HG02610 (cell line): ENCODE measurements at regions not wholly inside any gene's neighbourhood (a gene's known extent, or its start where the extent isn't known, plus 50 kb on each side); places are given as distances from the start of the nearest gene placed in this dataset.

ENCODE experiments used
- ATAC-seq: cut with Tn5 transposase; IDR thresholded peaks from one replicate; pipeline ENCODE4 v1.9.1; 2021; ENCODE audit warnings: mild to moderate bottlenecking, moderate library complexity; ENCODE audit not compliant: unreplicated experiment

DNA sequence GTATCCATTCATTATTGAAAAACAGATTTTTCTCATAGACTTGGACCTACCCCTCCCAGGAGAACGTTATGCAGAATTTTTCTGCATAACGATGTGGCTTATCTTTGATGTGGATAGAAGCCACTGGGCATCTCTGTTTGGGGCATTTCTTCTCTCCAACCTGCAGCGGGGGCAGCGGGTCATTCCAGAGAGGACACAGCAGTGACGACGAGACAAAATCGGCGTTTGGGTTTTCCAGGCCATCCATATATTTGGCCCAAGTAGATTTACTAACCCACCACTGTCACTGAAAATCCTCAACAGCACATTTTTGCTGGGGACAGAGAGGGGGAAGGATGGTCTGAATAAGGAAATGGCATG lies 299.3 kb upstream of the PITRM1 start:
- no peak for ATAC-seq

DNA sequence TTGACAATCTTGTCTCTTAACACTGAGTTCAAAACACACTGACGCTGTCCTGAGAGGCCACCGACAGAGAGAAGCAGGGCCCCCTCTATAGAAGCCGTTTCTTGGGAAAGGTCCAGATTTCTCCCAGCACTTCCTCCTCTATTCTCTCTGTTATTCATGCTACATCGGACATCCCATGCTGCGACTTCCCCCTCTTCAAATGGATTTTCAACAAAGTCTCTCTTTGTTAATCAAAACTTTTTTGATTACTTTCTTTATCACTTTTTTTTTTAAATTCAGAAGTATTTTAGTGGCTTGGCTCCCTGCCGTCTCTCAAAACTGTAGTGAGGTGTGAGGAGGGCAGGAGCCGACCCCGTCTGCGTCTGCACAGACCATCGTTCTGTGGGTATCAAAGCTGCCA lies 298.9 kb upstream of the PITRM1 start:
- no peak for ATAC-seq

DNA sequence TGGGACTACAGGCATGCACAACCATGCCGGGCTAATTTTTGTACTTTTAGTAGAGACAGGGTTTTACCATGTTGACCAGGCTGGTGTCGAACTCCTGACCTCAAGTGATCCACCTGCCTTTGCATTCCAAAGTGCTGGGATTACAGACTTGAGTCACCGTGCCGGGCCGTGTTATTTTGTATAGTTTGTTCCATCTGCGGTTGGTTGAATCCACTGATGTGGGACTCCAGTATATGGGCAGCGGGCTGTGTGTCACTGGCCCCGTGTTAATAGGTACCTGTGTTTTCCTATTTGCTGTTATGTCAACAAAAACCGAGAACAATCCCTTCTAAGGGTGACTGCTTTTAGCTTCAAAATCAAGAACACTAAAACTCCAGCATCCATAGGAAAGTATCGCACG lies 297.6 kb upstream of the PITRM1 start:
- ATAC-seq, result no peak

DNA sequence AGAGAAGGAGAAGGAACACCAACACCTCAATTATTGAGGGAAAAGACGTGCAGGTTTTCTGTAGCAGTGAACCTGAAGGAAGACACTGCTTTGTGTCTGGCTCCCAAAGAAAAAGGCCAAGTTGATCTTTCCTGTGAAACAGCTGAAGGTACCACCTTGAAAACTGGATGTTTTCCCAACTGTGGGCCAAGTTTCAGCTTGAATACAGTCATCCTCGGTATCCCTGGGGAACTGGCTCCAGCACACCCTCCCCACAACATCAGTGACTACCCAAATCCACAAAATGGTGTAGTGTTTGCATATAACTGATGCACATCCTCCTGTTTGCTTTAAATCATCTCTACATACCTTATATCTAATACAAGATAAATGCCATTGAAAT lies 297.0 kb upstream of the PITRM1 start:
- no peak for ATAC-seq

DNA sequence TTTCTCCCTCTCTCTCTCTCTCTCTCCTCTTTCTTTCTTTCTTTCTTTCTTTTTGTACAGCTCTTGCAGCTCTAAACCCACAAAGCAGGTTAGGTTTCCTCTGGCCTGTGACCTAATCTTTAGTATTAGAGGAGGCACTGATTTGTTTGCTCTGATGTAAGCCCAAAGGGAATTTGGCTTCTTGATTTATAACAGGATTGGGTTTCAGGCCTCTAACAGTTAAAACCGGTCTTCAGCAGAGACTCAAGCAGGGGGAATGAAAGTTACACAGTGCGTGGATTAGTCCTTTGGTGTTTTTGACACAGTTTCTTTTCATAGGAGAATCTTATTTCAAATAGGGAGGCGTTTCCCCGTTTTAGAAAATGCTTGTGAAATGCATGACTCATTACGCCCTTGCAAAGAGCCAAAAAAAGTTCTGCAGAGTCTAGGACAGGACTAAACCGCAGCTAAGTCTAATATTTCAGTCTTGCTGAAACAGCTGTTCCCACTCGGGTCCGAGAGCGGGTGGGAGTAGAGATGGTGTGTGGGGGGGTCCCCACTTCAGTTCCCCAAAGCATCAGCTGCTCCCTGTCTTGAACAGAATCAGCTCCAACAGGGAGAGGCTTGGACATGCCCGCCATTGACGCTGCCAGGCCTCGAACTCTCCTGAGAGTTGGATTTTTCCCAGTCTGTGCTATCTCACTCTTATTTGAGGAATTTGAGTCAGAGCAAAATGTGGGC lies 296.5 kb upstream of the PITRM1 start:
- ATAC-seq, result no peak

DNA sequence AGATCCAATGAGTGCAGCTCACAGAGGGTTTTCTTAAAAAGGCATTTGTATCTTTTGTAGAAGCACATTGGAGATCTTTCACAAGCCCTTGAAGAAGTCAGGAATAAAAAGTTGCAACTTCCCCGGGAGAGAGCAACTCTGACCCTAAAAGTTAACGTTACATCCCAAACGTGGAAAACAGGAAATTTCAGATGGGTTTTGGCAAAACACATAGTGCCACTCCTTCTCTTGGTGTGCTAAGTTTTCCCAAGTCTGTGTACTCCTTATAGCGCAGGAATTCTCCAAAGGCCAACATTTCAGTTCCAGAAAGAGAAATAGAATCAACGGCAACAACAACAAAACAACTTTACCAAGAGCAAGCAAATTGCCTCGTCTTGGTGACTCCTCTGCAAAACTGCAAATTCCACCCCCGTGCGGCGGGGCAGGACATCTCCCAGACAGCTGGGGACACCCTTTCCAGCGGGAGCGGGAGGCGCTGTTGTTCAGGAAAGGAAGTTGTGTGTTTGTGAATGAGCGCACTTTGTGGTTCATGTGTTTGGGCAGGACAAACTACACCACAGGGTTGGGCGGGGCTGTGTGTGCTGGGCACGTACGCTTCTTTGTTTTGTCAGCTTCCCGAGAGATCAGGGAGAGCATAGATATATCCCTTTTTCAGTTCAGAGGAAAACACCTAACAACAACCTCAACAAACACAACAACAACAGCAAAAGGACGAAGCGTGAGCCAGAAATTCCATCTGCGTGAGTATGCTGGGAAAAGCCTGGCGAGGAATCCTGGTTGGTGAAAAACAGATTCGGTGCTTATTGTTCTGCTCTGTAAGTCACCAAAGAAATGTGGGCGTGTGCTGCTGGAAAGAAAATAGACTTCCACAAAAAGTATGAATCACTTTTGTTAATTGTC lies 294.7 kb upstream of the PITRM1 start:
- no peak for ATAC-seq

DNA sequence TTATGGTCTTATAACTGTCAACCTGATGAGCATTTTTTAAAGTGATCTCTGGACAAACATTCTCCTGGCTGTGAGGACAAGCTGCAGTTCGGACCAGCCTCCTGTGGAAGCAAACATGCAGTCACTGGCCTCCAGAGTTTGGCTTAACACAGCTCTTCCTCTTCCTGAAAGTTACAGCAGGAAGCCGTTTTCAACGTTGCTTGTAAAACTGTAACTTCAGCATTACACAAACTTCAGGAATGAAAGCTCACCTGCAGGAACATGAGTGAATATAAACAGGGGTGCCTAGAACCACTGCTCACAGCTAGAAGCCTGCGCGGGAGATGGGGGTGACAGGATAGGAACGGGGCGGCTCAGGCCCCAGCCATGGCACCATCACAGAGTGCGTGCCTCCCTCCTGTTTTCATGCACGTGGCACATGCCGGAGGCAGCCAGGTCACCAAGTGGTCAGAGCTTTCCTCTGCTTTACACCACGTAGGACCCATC lies 292.9 kb upstream of the PITRM1 start:
- no peak for ATAC-seq

DNA sequence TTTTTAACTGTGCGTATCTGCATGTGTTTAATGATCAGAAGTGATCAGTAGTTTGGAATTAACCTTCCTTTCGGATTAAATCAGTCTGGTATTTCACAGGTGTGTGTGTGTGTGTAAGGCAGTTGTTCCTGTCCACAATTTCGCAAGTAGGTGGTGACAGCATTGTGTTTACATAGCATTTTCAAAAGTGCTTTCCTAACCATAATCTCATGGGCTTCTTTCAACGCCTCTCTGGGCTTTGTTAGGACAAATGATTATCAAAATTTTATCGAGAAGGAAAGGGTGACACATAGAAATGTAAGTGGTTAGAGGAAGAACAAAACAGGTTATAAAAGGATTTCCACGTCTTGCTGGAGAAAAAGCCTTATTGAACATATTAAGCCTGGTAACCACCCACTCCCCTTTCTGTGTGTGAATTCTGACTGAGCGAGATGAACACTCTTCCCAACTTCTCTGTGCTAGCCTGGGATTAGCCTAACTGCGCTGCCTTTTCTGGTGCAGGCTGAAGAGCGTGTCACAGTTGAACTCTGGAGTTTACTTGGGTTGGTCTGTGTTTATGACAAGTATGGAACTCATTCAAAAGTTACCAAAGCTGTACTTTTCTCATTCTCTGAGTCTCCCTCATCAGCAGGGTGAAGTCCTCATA lies 292.3 kb upstream of the PITRM1 start:
- ATAC-seq, result no peak

DNA sequence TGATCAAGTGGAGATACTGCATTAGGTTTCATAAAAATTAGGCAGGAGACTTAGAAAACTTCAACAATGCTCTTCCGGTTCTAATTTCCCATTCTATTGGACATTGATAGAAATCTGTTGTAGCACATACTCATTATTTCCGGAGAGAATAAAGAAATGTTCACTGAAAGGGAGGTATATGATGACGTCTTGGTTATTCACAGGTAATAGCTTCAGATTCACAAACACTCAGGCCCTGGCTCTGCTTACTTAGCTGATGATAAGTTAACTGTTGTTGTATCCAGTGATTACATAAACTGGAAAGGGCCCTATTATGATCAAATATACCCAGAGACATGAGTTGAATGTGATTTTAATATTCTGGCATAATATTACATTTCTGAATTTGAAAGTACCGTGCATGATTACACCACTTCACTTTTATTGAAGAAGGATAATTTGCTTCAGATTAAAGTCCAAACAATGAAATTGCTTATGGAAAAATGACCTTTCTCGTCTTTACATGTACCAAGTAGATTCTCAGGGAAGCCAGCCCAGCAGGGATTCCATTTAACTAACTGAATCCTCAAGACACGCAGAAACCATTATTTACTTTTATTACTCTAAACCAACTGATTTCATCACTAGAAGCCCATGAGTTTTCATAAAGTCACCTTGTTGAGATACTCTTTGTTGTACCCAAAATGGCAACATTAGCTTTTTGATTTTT lies 288.0 kb upstream of the PITRM1 start:
- ATAC-seq, result no peak

DNA sequence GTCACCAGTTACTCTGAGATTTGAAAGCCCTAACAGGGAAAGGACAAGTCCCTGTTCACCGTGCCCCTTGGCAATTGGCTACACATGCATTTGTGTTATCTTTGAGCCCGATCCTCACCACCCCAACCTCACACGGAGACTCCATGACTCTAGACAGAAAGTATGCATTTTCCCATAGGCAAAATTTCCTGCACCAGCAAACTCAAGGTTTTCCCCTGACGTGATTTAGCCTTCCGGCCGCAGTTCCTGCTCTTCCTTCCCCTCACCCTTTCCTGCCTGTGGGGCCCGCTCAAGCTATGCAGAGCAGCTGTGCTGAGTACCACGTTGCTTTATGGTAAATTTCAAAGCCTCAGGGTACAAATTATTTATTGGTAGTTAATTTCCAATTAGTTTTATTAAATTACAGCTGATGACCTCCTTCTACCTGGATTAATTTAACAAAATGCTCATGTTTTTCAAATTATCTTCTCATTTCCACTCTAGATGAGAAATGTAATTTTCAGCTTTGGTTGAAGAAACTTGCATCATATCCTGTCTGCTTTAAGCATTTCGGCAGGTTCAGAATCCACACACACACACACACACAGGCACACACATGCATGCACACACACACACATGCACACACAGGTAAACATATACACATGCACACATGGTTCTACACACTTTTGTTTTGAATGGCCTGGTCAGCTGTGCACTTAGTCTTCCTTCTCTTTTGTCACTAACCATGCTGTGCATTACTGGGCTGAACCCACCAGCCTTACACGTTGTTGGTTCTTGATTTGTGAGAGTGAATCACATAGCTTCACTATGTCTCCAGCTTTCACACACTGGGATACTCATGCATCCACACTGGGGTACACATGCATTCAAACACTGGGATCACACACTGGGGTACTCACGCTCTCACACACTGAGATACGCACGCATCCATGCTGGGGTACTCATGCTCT lies 283.1 kb upstream of the PITRM1 start:
- ATAC-seq, result no peak

DNA sequence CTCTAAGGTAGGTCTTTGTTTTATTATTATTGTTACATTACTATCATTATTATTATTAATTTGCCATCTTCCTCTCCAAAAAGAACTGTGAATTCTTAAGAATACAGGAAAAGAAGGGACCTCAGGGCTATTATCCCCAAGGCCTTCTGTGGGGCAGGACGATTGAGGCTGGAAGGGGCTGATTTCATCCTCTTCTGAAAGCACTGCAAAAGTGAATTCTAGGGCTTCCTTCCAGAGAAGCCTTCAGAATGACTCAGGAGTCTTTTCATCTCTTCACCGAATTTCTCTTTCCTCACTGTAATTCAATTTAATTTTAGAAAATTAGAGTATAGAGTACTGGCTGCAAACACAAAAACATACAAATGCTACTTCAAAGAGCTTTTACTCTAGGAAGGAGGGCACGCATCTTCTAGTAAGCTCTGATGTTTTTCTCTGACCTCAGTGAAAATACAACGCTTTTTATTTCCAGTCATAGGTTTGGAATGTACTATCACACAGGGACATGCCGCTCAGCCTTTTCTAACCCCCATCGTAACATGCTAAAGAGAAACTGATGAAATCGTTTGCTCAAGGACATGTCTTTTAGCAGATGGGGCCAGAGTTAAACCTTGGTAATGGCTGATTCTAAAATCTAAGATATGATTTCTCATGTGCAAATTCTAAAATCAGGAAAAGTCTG lies 280.2 kb upstream of the PITRM1 start:
- ATAC-seq, result no peak

DNA sequence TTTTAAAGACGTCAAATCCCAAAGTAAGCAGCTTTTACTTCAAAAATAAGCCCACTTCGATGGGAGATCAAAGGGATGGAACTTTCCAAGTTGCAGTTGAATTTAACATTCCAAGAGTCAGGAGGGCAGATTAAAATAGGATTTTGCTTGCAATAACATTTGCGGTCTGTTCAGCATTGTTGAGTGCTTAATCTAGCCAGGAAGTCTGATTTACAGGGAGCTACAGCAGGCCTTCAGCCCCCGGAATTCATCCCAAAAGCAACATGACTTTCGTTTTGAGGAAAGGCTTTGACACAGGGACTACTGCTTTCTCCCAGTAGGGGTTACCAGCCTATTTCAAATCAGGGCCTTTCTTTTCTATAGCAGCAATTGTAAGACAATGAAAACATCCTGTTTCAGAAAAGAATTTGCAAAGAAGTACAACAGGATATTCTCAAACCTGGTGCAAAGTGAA lies 279.6 kb upstream of the PITRM1 start:
- no peak for ATAC-seq

DNA sequence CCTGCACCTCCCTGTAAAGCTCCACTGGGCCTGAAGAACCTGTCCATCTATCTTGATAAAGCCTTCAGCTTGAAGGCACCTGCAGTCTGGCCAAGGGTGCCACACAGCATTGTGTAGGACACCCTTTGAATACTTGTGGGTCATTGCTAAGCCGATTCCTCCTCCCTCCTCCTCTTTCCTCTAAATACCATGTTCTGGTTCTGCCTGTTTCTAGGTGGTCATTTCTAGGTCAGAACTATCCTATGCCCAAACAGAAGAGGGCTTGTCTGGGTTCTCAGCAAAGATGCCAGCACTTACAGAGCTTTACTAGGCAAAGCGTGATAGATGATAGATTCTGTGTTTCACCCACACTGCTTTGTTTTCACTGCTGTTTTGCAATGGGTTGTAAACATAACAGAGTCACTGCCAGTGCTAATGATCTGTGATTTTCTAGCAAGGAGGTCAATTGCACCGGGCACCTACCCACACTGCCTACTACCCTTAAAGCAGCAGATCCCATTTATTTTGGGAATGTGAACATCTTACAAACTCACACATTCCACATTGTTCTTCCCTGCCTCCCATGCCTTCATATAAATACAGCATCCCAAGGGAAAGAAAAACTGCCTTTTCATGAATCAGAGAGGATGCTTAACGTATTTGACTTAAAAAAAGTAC lies 279.1 kb upstream of the PITRM1 start:
- ATAC-seq, result no peak

DNA sequence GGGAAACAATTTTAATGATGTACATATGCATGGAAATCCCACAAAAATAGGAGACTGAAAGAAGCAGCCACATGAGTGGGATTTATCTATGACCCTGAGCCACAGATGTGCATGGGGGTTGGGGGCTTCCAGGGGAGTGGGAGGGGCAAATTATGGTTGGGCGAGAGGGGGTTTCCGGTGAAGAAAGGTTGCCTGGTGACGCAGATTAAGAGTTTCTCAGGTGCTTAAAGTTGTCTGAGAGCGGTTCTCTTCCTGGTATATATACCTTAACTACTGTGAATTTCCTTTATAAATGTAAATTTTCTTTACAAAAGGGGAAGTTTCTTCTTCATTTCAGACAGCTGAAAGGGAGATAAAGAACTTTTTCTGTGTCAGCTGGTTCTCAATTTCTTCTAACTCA lies 273.6 kb upstream of the PITRM1 start:
- no peak for ATAC-seq

DNA sequence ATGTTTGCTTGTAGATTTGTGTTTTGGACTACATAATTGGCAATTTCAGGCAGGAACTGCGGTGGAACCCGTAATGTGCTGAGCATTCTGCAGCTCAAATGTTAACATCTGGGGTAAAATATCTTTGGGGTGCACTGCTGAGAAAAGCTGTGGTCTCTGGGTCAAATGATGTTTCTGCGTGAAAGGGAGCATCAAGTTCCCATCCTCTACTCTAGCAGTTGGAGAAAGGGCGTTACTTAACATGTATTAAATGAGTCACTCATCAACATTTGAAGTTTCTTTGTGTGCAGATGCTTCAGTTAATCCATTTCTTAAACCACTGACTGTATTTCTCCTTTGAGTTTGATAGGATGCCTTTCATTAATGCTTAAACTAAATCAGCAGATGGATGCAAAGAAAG lies 273.1 kb upstream of the PITRM1 start:
- no peak for ATAC-seq

DNA sequence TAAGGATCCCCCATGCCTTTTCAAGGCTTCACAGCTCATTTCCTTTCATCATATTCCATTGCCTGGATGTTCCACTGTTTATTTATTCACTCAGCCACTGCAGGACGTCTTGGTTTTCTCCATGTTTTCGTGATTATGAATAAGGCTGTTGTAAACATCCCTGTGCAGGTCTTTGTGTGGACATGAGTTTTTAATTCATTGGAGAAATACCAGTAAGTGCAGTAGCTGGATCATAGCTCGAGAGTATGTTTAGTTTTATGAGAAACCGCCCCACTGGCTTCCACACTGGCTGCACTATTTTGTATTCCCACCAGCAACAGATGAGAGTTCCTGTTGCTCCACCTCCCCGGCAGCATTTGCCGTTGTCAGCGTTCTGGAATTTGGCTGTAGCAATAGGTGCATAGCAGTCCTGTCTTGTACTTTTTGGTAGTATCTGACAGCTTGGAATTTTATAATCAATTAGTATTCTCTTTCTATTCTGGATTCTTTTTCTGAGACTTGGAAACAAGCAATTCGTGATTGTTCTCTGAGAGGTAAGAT lies 269.9 kb upstream of the PITRM1 start:
- no peak for ATAC-seq

DNA sequence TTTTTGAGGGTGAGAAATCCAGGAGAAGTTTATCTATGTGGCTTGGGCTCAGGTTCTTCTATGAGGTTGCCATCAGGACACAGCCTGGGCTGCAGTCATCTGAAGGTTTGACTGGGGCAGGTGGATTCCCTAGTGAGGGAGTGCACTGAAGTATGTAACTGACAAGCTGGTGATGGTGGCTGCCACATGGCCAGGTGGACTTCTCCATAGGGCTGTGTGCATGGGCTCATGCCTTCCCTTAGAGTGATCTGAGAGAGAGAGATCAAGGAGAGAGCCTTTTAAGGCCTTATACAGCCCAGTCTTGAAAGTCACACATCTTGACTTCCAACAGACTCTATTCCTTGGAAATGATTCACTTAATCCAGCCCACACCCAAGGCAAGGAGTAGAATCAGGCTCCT lies 266.6 kb upstream of the PITRM1 start:
- no peak for ATAC-seq

DNA sequence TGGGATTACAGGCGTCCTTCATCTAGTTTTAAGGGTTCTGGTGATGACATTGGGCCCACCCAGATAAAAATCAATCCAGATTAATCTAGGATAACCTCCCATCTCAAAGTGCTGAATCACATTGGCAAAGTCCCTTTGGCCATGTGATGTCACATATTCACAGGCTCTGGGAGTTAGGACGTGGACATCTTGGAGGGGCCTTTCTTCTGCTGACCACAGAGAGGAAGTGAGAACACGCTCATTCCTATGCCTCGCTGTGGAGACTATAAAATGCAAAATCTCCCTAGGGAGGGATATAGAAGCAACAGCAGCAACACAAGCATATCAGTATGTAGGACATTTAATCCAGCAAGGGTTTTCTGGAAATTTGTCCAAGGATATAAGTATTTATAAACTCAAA lies 266.0 kb upstream of the PITRM1 start:
- ATAC-seq, result no peak

DNA sequence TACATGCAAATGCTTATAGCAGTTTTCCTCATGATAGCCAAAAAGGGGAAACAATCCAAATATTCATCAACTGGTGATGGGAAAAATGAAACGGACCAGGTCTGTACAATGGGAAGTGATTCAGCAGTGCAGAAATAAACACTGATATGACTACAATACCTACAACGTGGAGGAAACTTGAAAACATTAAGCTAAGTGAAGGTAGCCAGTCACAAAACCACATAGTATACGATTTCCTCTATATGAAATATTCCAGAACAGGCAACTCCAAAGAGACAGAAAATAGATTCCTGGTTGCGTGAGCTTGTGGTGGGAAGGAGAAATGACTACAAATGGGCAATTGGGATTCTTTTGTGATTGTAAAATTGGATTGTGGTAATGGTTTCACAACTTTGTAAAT lies 263.1 kb upstream of the PITRM1 start:
- ATAC-seq, result no peak
